NB4 (cell line): ENCODE measurements at regions not wholly inside any gene's neighbourhood (a gene's known extent, or its start where the extent isn't known, plus 50 kb on each side); places are given as distances from the start of the nearest gene placed in this dataset.

Source experiments
- MYC ChIP-seq: IDR thresholded peaks from 2 replicates; pipeline ENCODE4 v1.6.1; 2011; ENCODE audit warnings: low read depth, low read length
- POLR2A ChIP-seq: IDR thresholded peaks from 2 replicates; pipeline ENCODE4 v1.6.1; 2011; ENCODE audit warnings: mild to moderate bottlenecking; ENCODE audit not compliant: insufficient read length; ENCODE audit errors: extremely low read depth
- TF ChIP-seq, protein P1 (sequence below): IDR thresholded peaks from one replicate; pipeline ENCODE4 v1.5.1; 2012; ENCODE audit warnings: low read depth, low read length

DNA sequence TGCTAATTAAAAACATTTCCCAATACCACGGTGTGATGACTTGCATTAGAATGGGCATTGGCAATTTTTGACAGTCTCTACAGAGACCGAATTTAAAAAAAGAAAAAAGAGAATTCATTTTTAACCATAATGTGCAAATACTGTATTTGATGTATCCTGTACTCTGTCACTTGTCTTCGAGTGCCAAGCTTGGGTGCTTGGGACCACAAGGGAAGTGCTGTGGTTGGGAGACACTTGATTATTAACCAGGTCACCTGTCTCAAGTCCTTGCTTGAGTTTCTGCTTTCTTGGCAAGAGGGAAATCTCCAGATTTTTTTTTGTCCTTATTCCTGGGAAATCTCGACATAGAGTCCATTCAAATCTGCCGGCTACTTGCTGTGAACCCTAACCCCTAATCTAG, 209.0 kb downstream of the MC4R start:
- TF ChIP-seq POLR2A (no peak), MYC (no peak)
- TF ChIP-seq, protein P1, sequence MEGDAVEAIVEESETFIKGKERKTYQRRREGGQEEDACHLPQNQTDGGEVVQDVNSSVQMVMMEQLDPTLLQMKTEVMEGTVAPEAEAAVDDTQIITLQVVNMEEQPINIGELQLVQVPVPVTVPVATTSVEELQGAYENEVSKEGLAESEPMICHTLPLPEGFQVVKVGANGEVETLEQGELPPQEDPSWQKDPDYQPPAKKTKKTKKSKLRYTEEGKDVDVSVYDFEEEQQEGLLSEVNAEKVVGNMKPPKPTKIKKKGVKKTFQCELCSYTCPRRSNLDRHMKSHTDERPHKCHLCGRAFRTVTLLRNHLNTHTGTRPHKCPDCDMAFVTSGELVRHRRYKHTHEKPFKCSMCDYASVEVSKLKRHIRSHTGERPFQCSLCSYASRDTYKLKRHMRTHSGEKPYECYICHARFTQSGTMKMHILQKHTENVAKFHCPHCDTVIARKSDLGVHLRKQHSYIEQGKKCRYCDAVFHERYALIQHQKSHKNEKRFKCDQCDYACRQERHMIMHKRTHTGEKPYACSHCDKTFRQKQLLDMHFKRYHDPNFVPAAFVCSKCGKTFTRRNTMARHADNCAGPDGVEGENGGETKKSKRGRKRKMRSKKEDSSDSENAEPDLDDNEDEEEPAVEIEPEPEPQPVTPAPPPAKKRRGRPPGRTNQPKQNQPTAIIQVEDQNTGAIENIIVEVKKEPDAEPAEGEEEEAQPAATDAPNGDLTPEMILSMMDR = no peak
